ENCODE measurements at regions not wholly inside any gene's neighbourhood (a gene's known extent, or its start where the extent isn't known, plus 50 kb on each side); places are given as distances from the start of the nearest gene placed in this dataset.

DNA sequence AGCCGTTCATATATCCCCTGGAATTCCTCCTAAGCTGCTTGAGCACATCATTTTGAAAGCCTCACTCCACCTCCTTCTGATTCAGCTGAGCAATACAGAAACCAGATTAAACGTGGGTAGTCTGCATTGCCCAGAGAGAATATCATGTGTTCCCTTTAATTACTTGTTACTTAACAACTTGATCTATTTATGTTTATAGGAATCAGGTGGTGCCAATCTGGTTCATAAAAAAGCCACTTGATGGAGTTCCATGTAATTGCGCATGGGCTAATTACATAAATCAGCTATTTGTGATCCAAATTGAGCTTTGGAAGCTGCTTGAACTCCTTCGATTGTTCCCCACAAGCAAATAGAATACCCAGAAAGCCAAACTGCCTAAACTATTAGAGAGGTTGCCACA lies 114.7 kb upstream of the ADCY1 start:
- no peak for ATAC-seq
- Histone ChIP-seq H4K20me1 (ENCODE audit: insufficient read depth, low read length) (no peaks in the 10 kb centered on the region), H3K27ac (ENCODE audit: extremely low read length, insufficient read depth, low read length) (no peak overlapping the region), H3K4me2 (ENCODE audit: low read depth, low read length) (no peak overlapping the region), H3K27me3 (ENCODE audit: control insufficient read depth in 1 of 2, insufficient read depth in 2 of 2, low read length in 2 of 2) (no peaks in the 10 kb centered on the region), H3K79me2 (ENCODE audit: insufficient read depth, low read length) (no peaks in the 10 kb centered on the region), H3K4me1 (ENCODE audit: insufficient read depth, low read length) (peaks cover 18% of the 10 kb centered on the region), H3K9me3 (ENCODE audit: low read length) (no peaks in the 10 kb centered on the region), H3K9ac (ENCODE audit: insufficient read depth, low read depth, low read length) (no peak overlapping the region), H2AFZ (ENCODE audit: low read length) (no peak overlapping the region), H3K36me3 (replicated peaks in 1 of 2; ENCODE audit: control insufficient read depth in 1 of 2, insufficient read depth in 2 of 2, low read length in 2 of 2) (no peaks in the 10 kb centered on the region), H3K4me3 (replicated peaks in 1 of 3; ENCODE audit: insufficient read depth in 1 of 3, low read depth in 2 of 3, low read length in 3 of 3) (no peak overlapping the region)
- BruUV-seq (replicated peaks), result no TSS peak
- WGBS (ENCODE audit: low lambda C conversion rate), result 39% methylated on average over 4 of the region's 4 CpGs
- POLR2A ChIA-PET, result no interaction called here
- in situ Hi-C loops (cut with HindIII; ENCODE audit: extremely low pct_ligation_motif_present, low pct_unique_long_range_greater_than_20kb), result no loop called here
- CTCF ChIA-PET (ENCODE audit: low intra/inter-chr PET ratio, low total read pairs), result no interaction called here
- no peak for DNase-seq (ENCODE audit: low spot score)
- intact Hi-C loops (cut with micrococcal nuclease; ENCODE audit: unreplicated experiment), result no loop called here
- no peak for FAIRE-seq
- no peak for TF ChIP-seq CEBPG (CRISPR knock-in tag; IDR thresholded peaks at IDR 0.05)
- no peak for TF ChIP-seq ZNF263 (CRISPR knock-in tag; IDR thresholded peaks at IDR 0.05)
- TF ChIP-seq ATM (IDR thresholded peaks at IDR 0.05; ENCODE audit: borderline replicate concordance), result no peak
- TF ChIP-seq ZNF225 (CRISPR knock-in tag; IDR thresholded peaks at IDR 0.05), result no peak
- TF ChIP-seq SRSF9 (IDR thresholded peaks at IDR 0.05; ENCODE audit: borderline replicate concordance, insufficient read depth, low read depth, low read length, poor library complexity, severe bottlenecking), result no peak
- TF ChIP-seq MAF1 (CRISPR knock-in tag; IDR thresholded peaks at IDR 0.05; ENCODE audit: borderline replicate concordance), result no peak

DNA sequence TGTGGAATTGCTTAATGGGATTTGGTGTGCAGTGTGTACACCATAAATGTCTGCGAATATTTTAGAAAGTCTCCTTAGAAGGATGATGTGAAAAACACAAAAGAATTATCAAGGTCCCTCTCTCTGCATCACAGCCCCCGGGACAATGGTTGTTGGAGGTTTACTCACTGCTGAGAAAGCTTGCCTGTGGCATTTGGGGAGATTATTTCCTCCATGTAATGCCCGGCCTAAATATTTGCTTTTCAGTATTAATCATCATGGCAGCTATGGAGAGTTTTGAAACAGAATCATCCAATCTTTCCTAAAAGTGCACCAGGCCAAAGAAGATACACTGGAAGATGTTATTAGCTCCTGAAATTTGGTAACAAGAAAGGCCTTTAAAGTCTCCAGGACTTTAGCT lies 113.8 kb upstream of the ADCY1 start:
- intact Hi-C loops (cut with micrococcal nuclease; ENCODE audit: unreplicated experiment), result no loop called here
- POLR2A ChIA-PET, result no interaction called here
- no peak overlapping the region for H3K4me2 ChIP-seq (ENCODE audit: low read depth, low read length)
- peaks cover 9% of the 10 kb centered on the region for H3K4me1 ChIP-seq (ENCODE audit: insufficient read depth, low read length)
- no peak overlapping the region for H3K27ac ChIP-seq (ENCODE audit: extremely low read length, insufficient read depth, low read length)
- DNase-seq (ENCODE audit: low spot score) (no peak), ATAC-seq (no peak), FAIRE-seq (no peak)
- H3K9ac ChIP-seq (ENCODE audit: insufficient read depth, low read depth, low read length), result no peak overlapping the region
- WGBS (ENCODE audit: low lambda C conversion rate), result 36% methylated on average over 3 of the region's 3 CpGs
- BruUV-seq (replicated peaks), result no TSS peak
- in situ Hi-C loops (cut with HindIII; ENCODE audit: extremely low pct_ligation_motif_present, low pct_unique_long_range_greater_than_20kb), result no loop called here
- no peaks in the 10 kb centered on the region for H3K79me2 ChIP-seq (ENCODE audit: insufficient read depth, low read length)
- CTCF ChIA-PET (ENCODE audit: low intra/inter-chr PET ratio, low total read pairs), result no interaction called here
- H4K20me1 ChIP-seq (ENCODE audit: insufficient read depth, low read length), result no peaks in the 10 kb centered on the region
- no peak overlapping the region for H2AFZ ChIP-seq (ENCODE audit: low read length)
- H3K9me3 ChIP-seq (ENCODE audit: low read length), result no peaks in the 10 kb centered on the region
- H3K4me3 ChIP-seq (replicated peaks in 1 of 3; ENCODE audit: insufficient read depth in 1 of 3, low read depth in 2 of 3, low read length in 3 of 3), result no peak overlapping the region
- no peaks in the 10 kb centered on the region for H3K27me3 ChIP-seq (ENCODE audit: control insufficient read depth in 1 of 2, insufficient read depth in 2 of 2, low read length in 2 of 2)
- H3K36me3 ChIP-seq (replicated peaks in 1 of 2; ENCODE audit: control insufficient read depth in 1 of 2, insufficient read depth in 2 of 2, low read length in 2 of 2), result no peaks in the 10 kb centered on the region
- TF ChIP-seq KDM6A (CRISPR knock-in tag; IDR thresholded peaks at IDR 0.05; ENCODE audit: low read depth) (no peak), ATF1 (CRISPR knock-in tag; IDR thresholded peaks at IDR 0.05) (no peak), REL (CRISPR knock-in tag; conservative IDR thresholded peaks at IDR 0.05) (no peak), ZNF746 (CRISPR knock-in tag; IDR thresholded peaks at IDR 0.05) (no peak), CCAR2 (optimal IDR thresholded peaks at IDR 0.05; ENCODE audit: low read depth, low read length) (no peak), NCOA5 (CRISPR knock-in tag; IDR thresholded peaks at IDR 0.05) (no peak), NKX3-1 (CRISPR knock-in tag; IDR thresholded peaks at IDR 0.05) (no peak), MBD4 (IDR thresholded peaks at IDR 0.05; ENCODE audit: borderline replicate concordance, low read length) (no peak), ZNF33B (CRISPR knock-in tag; IDR thresholded peaks at IDR 0.05) (no peak), ZNF430 (CRISPR knock-in tag; IDR thresholded peaks at IDR 0.05) (no peak), ZNF883 (CRISPR knock-in tag; IDR thresholded peaks at IDR 0.05; ENCODE audit: not compliant biosample characterization) (no peak), KAT7 (CRISPR knock-in tag; IDR thresholded peaks at IDR 0.05; ENCODE audit: borderline replicate concordance) (no peak), MLLT10 (CRISPR knock-in tag; IDR thresholded peaks at IDR 0.05) (no peak), ZFAT (CRISPR knock-in tag; conservative IDR thresholded peaks at IDR 0.05) (no peak), ISX (CRISPR knock-in tag; conservative IDR thresholded peaks at IDR 0.05) (no peak)
- TF ChIP-seq, protein P1, sequence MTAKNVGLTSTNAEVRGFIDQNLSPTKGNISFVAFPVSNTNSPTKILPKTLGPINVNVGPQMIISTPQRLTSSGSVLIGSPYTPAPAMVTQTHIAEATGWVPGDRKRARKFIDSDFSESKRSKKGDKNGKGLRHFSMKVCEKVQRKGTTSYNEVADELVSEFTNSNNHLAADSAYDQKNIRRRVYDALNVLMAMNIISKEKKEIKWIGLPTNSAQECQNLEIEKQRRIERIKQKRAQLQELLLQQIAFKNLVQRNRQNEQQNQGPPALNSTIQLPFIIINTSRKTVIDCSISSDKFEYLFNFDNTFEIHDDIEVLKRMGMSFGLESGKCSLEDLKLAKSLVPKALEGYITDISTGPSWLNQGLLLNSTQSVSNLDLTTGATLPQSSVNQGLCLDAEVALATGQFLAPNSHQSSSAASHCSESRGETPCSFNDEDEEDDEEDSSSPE (CRISPR knock-in tag; IDR thresholded peaks at IDR 0.05), result no peak
- TF ChIP-seq, protein P2, sequence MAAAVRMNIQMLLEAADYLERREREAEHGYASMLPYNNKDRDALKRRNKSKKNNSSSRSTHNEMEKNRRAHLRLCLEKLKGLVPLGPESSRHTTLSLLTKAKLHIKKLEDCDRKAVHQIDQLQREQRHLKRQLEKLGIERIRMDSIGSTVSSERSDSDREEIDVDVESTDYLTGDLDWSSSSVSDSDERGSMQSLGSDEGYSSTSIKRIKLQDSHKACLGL (CRISPR knock-in tag; IDR thresholded peaks at IDR 0.05), result no peak
